Peyer's patch (tissue), 4 donors: ENCODE measurements at regions not wholly inside any gene's neighbourhood (a gene's known extent, or its start where the extent isn't known, plus 50 kb on each side); places are given as distances from the start of the nearest gene placed in this dataset.

Experiments used
- CTCF ChIP-seq, 6 experiments: fragments of 450-650 bp in 4 of 6; fragments of 200-600 bp in 2 of 6; sonication (generic) in 1 of 6; IDR thresholded peaks; one replicate each; pipeline ENCODE4 v1.5.1; 2017 to 2019; ENCODE audit warnings: antibody characterized with exemption in 6 of 6, mild to moderate bottlenecking in 3 of 6, moderate library complexity in 1 of 6
- POLR2A ChIP-seq, 2 donors: fragments of 450-650 bp; IDR thresholded peaks; one replicate each; pipeline ENCODE4 v1.5.1; 2017; ENCODE audit warnings: antibody characterized with exemption in 2 of 2, mild to moderate bottlenecking in 2 of 2, moderate library complexity in 2 of 2

- TF ChIP-seq CTCF (IDR thresholded peaks at IDR 0.05) = no peak
- TF ChIP-seq POLR2A (IDR thresholded peaks at IDR 0.05) = no peak
These were observed 365.3 kb upstream of the IGFBP3 start for GRCh38 chr7:46286356-46286755.
